Vagina (tissue), 2 donors: ENCODE measurements at regions not wholly inside any gene's neighbourhood (a gene's known extent, or its start where the extent isn't known, plus 50 kb on each side); places are given as distances from the start of the nearest gene placed in this dataset.
"Not testable (repeated sequence)": the region's sequence is repeated elsewhere in the genome, so short reads cannot be mapped to it uniquely, and the experiment has no call there.

ENCODE experiments used
- DNase-seq, 2 donors: peaks; one replicate each; pipeline ENCODE4 v3.0.0-alpha.2; 2017; ENCODE audit errors: extremely low spot score in 2 of 2
- H3K27ac ChIP-seq: fragments of 200-600 bp; sonication (generic); one replicate; pipeline ENCODE4 v1.5.1; 2019
- H3K27me3 ChIP-seq: fragments of 200-600 bp; sonication (generic); one replicate; pipeline ENCODE4 v1.5.1; 2019
- H3K36me3 ChIP-seq, 2 donors: fragments of 200-600 bp; sonication (generic); one replicate each; pipeline ENCODE4 v1.5.1; 2017 to 2019
- H3K4me1 ChIP-seq: fragments of 200-600 bp; sonication (generic); one replicate; pipeline ENCODE4 v1.5.1; 2019
- H3K4me3 ChIP-seq, 2 donors: fragments of 200-600 bp; sonication (generic); 1 replicate in 1 of 2; 2 replicates in 1 of 2; pipeline ENCODE4 v1.5.1; 2016 to 2019
- H3K9me3 ChIP-seq: fragments of 200-600 bp; sonication (generic); one replicate; pipeline ENCODE4 v1.5.1; 2019
- POLR2A ChIP-seq, 2 donors: fragments of 450-650 bp; IDR thresholded peaks; one replicate each; pipeline ENCODE4 v1.6.1; 2017; ENCODE audit warnings: antibody characterized with exemption in 2 of 2, mild to moderate bottlenecking in 2 of 2, moderate library complexity in 2 of 2
- POLR2AphosphoS5 ChIP-seq, 2 donors: sonication (generic); formaldehyde crosslinking; IDR thresholded peaks; one replicate each; pipeline ENCODE4 v1.9.0; 2017; ENCODE audit warnings: antibody characterized with exemption in 2 of 2, mild to moderate bottlenecking in 2 of 2, low read depth in 1 of 2; ENCODE audit not compliant: insufficient read depth in 1 of 2
- intact Hi-C: fragments of 100-400 bp; cut with DNase I; formaldehyde crosslinking; loops from one replicate; pipeline ENCODE4 v1.15.1; 2023
- TF ChIP-seq, protein P1 (sequence below), 3 experiments: fragments of 450-650 bp in 2 of 3; fragments of 200-600 bp in 1 of 3; sonication (generic) in 1 of 3; IDR thresholded peaks; one replicate each; pipeline ENCODE4 v1.5.1; 2017 to 2019; ENCODE audit warnings: antibody characterized with exemption in 3 of 3, mild to moderate bottlenecking in 2 of 3, moderate library complexity in 2 of 3

DNA sequence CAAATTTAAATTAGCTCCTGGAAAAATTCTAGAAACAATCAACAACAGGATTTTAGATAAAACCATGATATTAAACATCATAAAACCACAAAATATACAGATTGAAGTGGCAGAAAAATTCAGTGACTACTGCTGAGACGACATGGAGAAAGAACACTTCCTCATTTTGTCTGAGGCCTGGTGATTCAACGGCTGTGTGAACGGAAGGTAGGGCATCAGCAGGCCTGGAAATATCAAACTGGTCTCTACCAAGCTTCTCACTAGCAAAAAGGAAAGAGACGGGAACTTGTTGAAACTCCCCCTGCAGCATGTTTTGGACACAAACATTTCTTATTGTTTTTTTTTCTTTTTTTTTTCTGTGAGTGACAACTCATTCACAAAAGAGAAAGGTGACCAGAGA lies 58.0 kb upstream of the AHI1 start:
- intact Hi-C loops, result no loop called here
- Histone ChIP-seq H3K27ac (no peak overlapping the region), H3K4me1 (no peaks in the 10 kb centered on the region), H3K27me3 (no peaks in the 10 kb centered on the region), H3K36me3 (no peaks in the 10 kb centered on the region), H3K4me3 (no peak overlapping the region), H3K9me3 (no peaks in the 10 kb centered on the region)
- no peak for DNase-seq
- TF ChIP-seq POLR2A (IDR thresholded peaks at IDR 0.05) (no peak), POLR2AphosphoS5 (IDR thresholded peaks at IDR 0.05; ENCODE audit: insufficient read depth in 1 of 2, low read depth in 1 of 2) (no peak)
- TF ChIP-seq, protein P1, sequence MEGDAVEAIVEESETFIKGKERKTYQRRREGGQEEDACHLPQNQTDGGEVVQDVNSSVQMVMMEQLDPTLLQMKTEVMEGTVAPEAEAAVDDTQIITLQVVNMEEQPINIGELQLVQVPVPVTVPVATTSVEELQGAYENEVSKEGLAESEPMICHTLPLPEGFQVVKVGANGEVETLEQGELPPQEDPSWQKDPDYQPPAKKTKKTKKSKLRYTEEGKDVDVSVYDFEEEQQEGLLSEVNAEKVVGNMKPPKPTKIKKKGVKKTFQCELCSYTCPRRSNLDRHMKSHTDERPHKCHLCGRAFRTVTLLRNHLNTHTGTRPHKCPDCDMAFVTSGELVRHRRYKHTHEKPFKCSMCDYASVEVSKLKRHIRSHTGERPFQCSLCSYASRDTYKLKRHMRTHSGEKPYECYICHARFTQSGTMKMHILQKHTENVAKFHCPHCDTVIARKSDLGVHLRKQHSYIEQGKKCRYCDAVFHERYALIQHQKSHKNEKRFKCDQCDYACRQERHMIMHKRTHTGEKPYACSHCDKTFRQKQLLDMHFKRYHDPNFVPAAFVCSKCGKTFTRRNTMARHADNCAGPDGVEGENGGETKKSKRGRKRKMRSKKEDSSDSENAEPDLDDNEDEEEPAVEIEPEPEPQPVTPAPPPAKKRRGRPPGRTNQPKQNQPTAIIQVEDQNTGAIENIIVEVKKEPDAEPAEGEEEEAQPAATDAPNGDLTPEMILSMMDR (IDR thresholded peaks at IDR 0.05), result no peak

DNA sequence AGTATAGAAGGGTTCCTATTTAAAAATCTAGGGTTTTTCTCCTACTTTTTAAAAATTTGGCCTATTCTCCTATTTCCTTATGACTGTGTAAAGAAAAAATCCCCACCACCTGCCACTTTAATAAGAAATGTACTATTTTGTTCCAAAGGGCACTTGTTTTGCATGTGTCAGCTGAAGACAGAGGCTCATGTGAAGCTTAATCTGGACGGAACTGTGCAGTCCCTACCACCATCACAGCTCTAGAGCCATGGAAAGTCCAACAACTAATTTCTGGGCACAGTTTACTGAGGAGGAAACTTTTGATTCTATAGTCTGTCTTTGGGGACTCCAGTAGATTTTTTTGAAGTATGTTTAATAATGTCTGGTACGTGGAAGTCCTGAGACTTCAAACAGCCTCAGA lies 60.0 kb upstream of the AHI1 start:
- DNase-seq, result no peak
- no peak overlapping the region for H3K4me3 ChIP-seq
- no peaks in the 10 kb centered on the region for H3K9me3 ChIP-seq
- H3K36me3 ChIP-seq, result no peaks in the 10 kb centered on the region
- no peak overlapping the region for H3K27ac ChIP-seq
- no peaks in the 10 kb centered on the region for H3K4me1 ChIP-seq
- H3K27me3 ChIP-seq, result no peaks in the 10 kb centered on the region
- TF ChIP-seq, protein P1 (IDR thresholded peaks at IDR 0.05), result no peak
- TF ChIP-seq POLR2A (IDR thresholded peaks at IDR 0.05) (no peak), POLR2AphosphoS5 (IDR thresholded peaks at IDR 0.05; ENCODE audit: insufficient read depth in 1 of 2, low read depth in 1 of 2) (no peak)
- intact Hi-C loops, result no loop called here

DNA sequence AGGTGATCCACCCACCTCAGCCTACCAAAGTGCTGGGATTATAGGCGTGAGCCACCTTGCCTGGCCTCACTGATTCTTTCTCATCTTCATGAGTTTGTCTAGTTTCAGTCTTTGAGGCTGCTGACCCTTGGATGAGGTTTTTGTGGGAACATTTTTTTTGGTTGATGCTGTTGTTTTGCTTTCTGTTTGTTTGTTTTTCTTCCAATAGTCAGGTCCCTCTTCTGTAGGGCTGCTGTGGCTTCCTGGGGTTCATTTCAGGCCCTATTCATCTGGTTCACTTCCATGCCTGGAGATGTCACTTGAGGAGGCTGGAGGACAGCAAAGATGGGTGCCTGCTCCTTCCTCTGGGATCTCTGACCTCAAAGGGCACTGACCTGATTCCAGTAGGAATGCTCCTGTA lies 68.1 kb upstream of the AHI1 start:
- H3K27ac ChIP-seq, H3K4me1 ChIP-seq, intact Hi-C loops: not testable (repeated sequence)

DNA sequence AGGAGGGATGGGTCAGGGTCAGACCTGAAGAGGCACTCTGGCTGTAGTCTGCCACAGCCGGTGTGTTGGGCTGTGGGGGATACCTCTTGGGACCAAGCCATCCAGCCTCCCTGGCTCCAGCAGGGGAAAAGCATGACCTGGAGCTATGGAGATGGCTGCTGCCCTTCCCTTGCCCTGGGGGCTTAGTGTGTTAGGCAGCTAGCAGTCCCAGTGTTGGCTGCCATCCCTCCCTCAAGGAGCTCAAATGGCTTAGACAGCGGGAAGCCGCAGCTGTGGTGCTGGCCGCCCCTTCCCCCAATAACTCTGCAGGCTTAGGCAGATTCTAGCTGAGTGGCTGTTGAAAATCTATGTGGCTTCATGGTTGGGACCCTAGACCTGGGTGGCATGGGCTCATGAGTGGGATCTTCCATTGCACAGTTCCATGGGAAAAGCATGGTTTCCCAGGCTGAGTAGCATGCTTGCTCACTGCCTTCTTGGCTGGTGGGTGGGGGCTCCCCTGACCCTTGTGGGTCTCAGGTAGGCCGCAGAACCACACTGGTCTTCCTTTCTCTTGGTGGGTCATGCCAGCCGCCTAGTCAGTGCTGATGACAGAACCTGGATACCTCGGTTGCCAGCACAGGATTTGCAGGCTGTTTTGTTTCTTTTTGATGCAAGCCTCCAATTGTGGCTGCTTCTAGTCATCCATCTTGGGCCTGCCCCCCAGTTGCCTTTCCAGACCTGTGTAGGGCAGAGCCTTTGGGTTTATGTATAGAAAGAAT lies 69.0 kb upstream of the AHI1 start:
- intact Hi-C loops, result no loop called here
- TF ChIP-seq POLR2A (IDR thresholded peaks at IDR 0.05) (no peak), POLR2AphosphoS5 (IDR thresholded peaks at IDR 0.05; ENCODE audit: insufficient read depth in 1 of 2, low read depth in 1 of 2) (no peak)
- TF ChIP-seq, protein P1 (IDR thresholded peaks at IDR 0.05), result no peak
- Histone ChIP-seq H3K36me3 (no peaks in the 10 kb centered on the region), H3K9me3 (no peaks in the 10 kb centered on the region), H3K27me3 (no peaks in the 10 kb centered on the region), H3K4me3 (no peak overlapping the region), H3K27ac (no peak overlapping the region), H3K4me1 (no peaks in the 10 kb centered on the region)
- DNase-seq, result no peak

More for the DNA sequence above, 68.1 kb upstream of the AHI1 start:
- not testable (repeated sequence) for H3K36me3 ChIP-seq, DNase-seq, H3K9me3 ChIP-seq, H3K27me3 ChIP-seq, H3K4me3 ChIP-seq

DNA sequence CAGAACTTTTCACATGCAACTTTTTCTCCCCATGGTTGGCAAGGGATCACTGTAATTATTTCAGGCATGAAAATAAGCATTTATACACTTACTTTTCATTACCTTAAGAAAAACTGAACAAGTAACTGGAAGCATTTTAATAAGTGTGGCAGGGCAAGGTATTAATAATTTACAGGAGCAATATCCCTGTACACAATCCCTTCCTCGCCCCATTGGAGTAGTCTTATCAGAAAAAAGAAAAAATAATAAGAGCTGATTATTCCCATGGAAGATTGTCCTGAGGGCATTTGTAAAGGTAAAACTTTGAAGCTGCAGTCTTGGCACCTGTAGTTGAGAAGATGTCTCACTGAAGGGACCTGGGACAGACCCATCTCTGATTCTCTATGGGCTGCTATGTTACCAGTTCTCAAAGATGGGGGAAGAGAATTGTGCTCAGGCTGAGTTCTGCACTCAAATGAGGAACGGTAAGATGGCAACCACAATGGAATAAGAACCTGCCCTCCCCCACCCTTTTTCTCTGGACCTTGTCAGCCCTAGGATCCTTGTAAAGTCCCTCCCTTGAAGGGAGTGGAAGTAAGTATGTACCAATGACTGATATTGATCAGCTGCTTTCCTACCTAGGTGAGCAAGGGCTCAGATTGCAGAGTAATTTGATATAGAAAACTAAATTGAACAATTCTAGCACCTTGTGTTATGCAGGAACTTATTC lies 70.0 kb upstream of the AHI1 start:
- H3K9me3 ChIP-seq, result no peaks in the 10 kb centered on the region
- no peaks in the 10 kb centered on the region for H3K27me3 ChIP-seq
- H3K4me1 ChIP-seq, result no peaks in the 10 kb centered on the region
- no peak for TF ChIP-seq POLR2A (IDR thresholded peaks at IDR 0.05)
- TF ChIP-seq, protein P1 (IDR thresholded peaks at IDR 0.05), result no peak
- no peak for TF ChIP-seq POLR2AphosphoS5 (IDR thresholded peaks at IDR 0.05; ENCODE audit: insufficient read depth in 1 of 2, low read depth in 1 of 2)
- H3K36me3 ChIP-seq, result no peaks in the 10 kb centered on the region
- no peak overlapping the region for H3K4me3 ChIP-seq
- no peak for DNase-seq
- intact Hi-C loops, result no loop called here
- H3K27ac ChIP-seq, result no peak overlapping the region
